Lung (tissue), 11 donors: ENCODE measurements at regions not wholly inside any gene's neighbourhood (a gene's known extent, or its start where the extent isn't known, plus 50 kb on each side); places are given as distances from the start of the nearest gene placed in this dataset.

Source experiments
- ATAC-seq: fragments of 200-7000 bp; cut with Tn5 transposase; one replicate; pipeline ENCODE4 v1.9.1; 2020; ENCODE audit warnings: moderate number of reproducible peaks; ENCODE audit not compliant: insufficient read depth, low FRiP score
- DNase-seq, 3 donors: peaks; one replicate each; pipeline ENCODE4 v3.0.0-alpha.2; 2013 to 2017
- H3K27ac ChIP-seq, 2 donors: one replicate each; pipeline ENCODE4 v1.5.1; 2013; ENCODE audit warnings: mild to moderate bottlenecking in 2 of 2, moderate library complexity in 2 of 2, control low read depth in 1 of 2, inconsistent platforms in 1 of 2, low read depth in 1 of 2, low read length in 1 of 2
- H3K27me3 ChIP-seq, 3 donors: one replicate each; pipeline ENCODE4 v1.5.1; 2013; ENCODE audit warnings: low read length in 2 of 3; ENCODE audit not compliant: control insufficient read depth in 3 of 3, insufficient read depth in 3 of 3
- H3K36me3 ChIP-seq, 4 donors: one replicate each; pipeline ENCODE4 v1.5.1; 2013; ENCODE audit warnings: low read length in 4 of 4, mild to moderate bottlenecking in 1 of 4, moderate library complexity in 1 of 4; ENCODE audit not compliant: control insufficient read depth in 4 of 4, insufficient read depth in 4 of 4
- H3K4me1 ChIP-seq, 5 donors: one replicate each; pipeline ENCODE4 v1.5.1; 2013; ENCODE audit warnings: low read length in 5 of 5, mild to moderate bottlenecking in 2 of 5, moderate library complexity in 1 of 5; ENCODE audit not compliant: control insufficient read depth in 5 of 5, insufficient read depth in 5 of 5
- H3K4me3 ChIP-seq: one replicate; pipeline ENCODE4 v1.5.1; 2013; ENCODE audit warnings: mild to moderate bottlenecking, control low read depth, moderate library complexity
- H3K9ac ChIP-seq, 2 donors: one replicate each; pipeline ENCODE4 v1.5.1; 2013; ENCODE audit warnings: low read length in 2 of 2, control low read depth in 1 of 2; ENCODE audit not compliant: insufficient read depth in 1 of 2
- H3K9me3 ChIP-seq, 4 donors: one replicate each; pipeline ENCODE4 v1.5.1; 2013; ENCODE audit warnings: low read length in 3 of 4, mild to moderate bottlenecking in 1 of 4, moderate library complexity in 1 of 4; ENCODE audit not compliant: control insufficient read depth in 4 of 4, insufficient read depth in 3 of 4
- WGBS, 2 donors: extraction: QIAGEN DNeasy Blood & Tissue Kit; methylation state at CpG; one replicate each; pipeline ENCODE4 v1.1.7; 2013; 5-methylcytosine and 5-hydroxymethylcytosine counted together
- TF ChIP-seq, protein P1 (sequence below): IDR thresholded peaks from 2 replicates; pipeline ENCODE4 v1.5.1; 2012; ENCODE audit warnings: mild to moderate bottlenecking; ENCODE audit errors: control extremely low read depth, extremely low read depth
- donor health status: control.
- donor health status: control.
- donor health status: Bipolar disorder and iron deficiency.
- donor health status: healthy.
- donor health status: DM: yes; HTN: yes; CAD: no.

- H3K4me3 ChIP-seq: no peak overlapping the region
- no peak for ATAC-seq
- no peaks in the 10 kb centered on the region for H3K27me3 ChIP-seq
- peaks cover 0 to 4% (median 0%) of the 10 kb centered on the region in 5 donors for H3K4me1 ChIP-seq
- no peaks in the 10 kb centered on the region for H3K36me3 ChIP-seq
- H3K9me3 ChIP-seq: no peaks in the 10 kb centered on the region
- H3K27ac ChIP-seq: no peak overlapping the region
- DNase-seq: peak; percentile 42 to 68 (median 55)
- TF ChIP-seq, protein P1, sequence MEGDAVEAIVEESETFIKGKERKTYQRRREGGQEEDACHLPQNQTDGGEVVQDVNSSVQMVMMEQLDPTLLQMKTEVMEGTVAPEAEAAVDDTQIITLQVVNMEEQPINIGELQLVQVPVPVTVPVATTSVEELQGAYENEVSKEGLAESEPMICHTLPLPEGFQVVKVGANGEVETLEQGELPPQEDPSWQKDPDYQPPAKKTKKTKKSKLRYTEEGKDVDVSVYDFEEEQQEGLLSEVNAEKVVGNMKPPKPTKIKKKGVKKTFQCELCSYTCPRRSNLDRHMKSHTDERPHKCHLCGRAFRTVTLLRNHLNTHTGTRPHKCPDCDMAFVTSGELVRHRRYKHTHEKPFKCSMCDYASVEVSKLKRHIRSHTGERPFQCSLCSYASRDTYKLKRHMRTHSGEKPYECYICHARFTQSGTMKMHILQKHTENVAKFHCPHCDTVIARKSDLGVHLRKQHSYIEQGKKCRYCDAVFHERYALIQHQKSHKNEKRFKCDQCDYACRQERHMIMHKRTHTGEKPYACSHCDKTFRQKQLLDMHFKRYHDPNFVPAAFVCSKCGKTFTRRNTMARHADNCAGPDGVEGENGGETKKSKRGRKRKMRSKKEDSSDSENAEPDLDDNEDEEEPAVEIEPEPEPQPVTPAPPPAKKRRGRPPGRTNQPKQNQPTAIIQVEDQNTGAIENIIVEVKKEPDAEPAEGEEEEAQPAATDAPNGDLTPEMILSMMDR: no peak
- no peak overlapping the region for H3K9ac ChIP-seq
- WGBS, 2 donors: 77 to 87% methylated on average over 4 of the region's 4 CpGs
These were observed 164.6 kb upstream of the PDGFD start for GRCh38 chr11:104328512-104328907.

DNA sequence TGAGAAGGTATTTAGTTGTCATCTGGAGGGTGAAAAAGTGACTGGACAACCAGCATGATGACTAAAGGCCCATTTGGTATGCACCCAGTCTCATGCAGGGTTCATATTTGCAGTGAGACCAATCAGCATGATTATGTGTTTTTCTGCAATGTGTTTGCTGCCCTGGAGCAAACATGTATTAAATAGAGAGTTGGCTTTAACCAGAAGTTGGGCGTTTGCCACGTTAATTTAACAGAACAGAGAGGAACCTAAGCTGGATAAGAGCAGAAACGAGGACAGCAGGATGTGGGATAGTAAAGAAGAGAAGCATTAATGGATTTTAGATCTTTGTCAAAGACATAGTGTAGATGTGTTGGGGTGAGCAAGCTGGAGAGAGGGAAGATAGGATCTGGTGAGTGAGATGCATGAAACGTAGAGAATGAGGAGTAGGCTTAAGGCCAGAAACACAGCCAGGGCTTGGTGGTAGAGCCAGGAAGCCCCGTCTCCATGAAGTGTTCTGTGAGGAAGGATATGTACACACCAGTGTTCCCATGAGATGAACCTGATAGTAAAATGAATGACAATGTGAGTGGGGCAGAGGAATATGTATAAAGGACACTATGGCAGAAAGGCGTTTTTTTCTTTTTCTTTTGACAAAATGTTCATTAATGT, 164.0 kb upstream of the PDGFD start:
- no peak for ATAC-seq
- TF ChIP-seq, protein P1: no peak

DNA sequence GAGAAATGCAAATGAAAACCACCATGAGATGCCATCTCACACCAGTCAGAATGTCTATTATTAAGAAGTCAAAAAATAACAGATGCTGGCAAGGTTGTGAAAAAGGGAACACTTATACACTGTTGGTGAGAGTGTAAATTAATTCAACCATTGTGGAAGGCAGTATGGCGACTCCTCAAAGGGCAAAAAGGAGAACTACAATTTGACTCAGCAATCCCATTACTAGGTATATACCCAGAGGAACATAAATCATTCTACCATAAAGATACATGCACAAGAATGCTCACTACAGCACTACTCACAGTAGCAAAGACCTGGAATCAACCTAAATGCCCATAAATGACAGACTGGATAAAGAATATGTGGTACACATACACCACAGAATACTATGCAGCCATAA, 161.1 kb upstream of the PDGFD start:
- H3K4me3 ChIP-seq: no peak overlapping the region
- TF ChIP-seq, protein P1: no peak
- DNase-seq: no peak
- no peaks in the 10 kb centered on the region for H3K36me3 ChIP-seq
- 70 to 76% methylated on average over 1 of the region's 1 CpG for WGBS, 2 donors
- peaks cover 0 to 4% (median 0%) of the 10 kb centered on the region in 5 donors for H3K4me1 ChIP-seq
- no peaks in the 10 kb centered on the region for H3K27me3 ChIP-seq
- no peaks in the 10 kb centered on the region for H3K9me3 ChIP-seq
- no peak overlapping the region for H3K9ac ChIP-seq
- no peak overlapping the region for H3K27ac ChIP-seq
- no peak for ATAC-seq

More for the DNA sequence above, 164.0 kb upstream of the PDGFD start:
- H3K36me3 ChIP-seq: no peaks in the 10 kb centered on the region
- no peaks in the 10 kb centered on the region for H3K27me3 ChIP-seq
- no peaks in the 10 kb centered on the region for H3K9me3 ChIP-seq
- H3K4me3 ChIP-seq: no peak overlapping the region
- peak; percentile 21 to 76 (median 67) for DNase-seq
- WGBS, 2 donors: 67 to 77% methylated on average over 6 of the region's 6 CpGs
- no peak overlapping the region for H3K27ac ChIP-seq
- H3K9ac ChIP-seq: no peak overlapping the region
- H3K4me1 ChIP-seq: peaks cover 0 to 4% (median 0%) of the 10 kb centered on the region in 5 donors

DNA sequence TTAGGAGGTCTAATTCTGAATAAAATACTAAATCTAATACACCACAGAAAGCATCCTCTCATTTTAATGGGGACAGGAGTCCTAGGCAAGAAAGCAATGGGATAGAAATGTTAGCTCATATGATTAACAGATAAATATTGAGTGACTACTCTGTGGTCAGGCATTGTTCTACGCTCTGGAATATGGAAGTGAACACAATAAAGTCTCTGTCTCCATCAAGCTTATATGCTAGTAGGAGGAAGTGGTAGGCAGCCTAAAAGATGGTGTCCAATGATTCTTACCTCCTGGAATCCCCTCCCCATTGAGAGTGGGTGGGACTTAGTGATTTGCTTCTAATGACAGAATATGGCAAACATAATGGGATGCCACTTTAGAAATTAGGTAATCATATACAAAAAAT, 160.3 kb upstream of the PDGFD start:
- TF ChIP-seq, protein P1: no peak
- H3K9ac ChIP-seq: no peak overlapping the region
- WGBS, 2 donors: 94 to 97% methylated on average over 1 of the region's 1 CpG
- no peaks in the 10 kb centered on the region for H3K36me3 ChIP-seq
- H3K9me3 ChIP-seq: no peaks in the 10 kb centered on the region
- no peak overlapping the region for H3K4me3 ChIP-seq
- no peak for DNase-seq
- H3K27me3 ChIP-seq: no peaks in the 10 kb centered on the region
- H3K4me1 ChIP-seq: peaks cover 0 to 4% (median 0%) of the 10 kb centered on the region in 5 donors
- no peak for ATAC-seq
- no peak overlapping the region for H3K27ac ChIP-seq
